Transverse colon (tissue), 4 donors: ENCODE measurements at regions not wholly inside any gene's neighbourhood (a gene's known extent, or its start where the extent isn't known, plus 50 kb on each side); places are given as distances from the start of the nearest gene placed in this dataset.

Experiments
- DNase-seq: peaks from one replicate; pipeline ENCODE4 v3.0.0-alpha.2; 2019
- H3K27ac ChIP-seq, 4 donors: fragments of 200-600 bp; sonication (generic); 2 replicates each; pipeline ENCODE4 v1.5.1; 2016 to 2018; ENCODE audit warnings: inconsistent platforms in 4 of 4
- H3K27me3 ChIP-seq: fragments of 200-600 bp; sonication (generic); 2 replicates; pipeline ENCODE4 v1.5.1; 2017; ENCODE audit warnings: inconsistent platforms
- H3K36me3 ChIP-seq, 4 donors: fragments of 200-600 bp; sonication (generic); 2 replicates each; pipeline ENCODE4 v1.5.1; 2017 to 2019; ENCODE audit warnings: inconsistent platforms in 4 of 4
- H3K4me1 ChIP-seq, 4 donors: fragments of 200-600 bp; sonication (generic); 2 replicates each; pipeline ENCODE4 v1.5.1; 2017 to 2020; ENCODE audit warnings: inconsistent platforms in 4 of 4
- H3K4me3 ChIP-seq, 4 donors: fragments of 200-600 bp; sonication (generic); 1 replicate in 1 of 4; 2 replicates in 3 of 4; pipeline versions ENCODE4 v1.5.1 to v1.6.1; 2017 to 2019; ENCODE audit warnings: inconsistent platforms in 4 of 4
- H3K9me3 ChIP-seq, 2 donors: fragments of 200-600 bp; sonication (generic); 2 replicates each; pipeline ENCODE4 v1.5.1; 2017 to 2019; ENCODE audit warnings: inconsistent platforms in 2 of 2
- CTCF ChIP-seq, 5 experiments: fragments of 200-600 bp in 3 of 5; fragments of 450-650 bp in 2 of 5; sonication (generic) in 3 of 5; IDR thresholded peaks; 1 replicate in 2 of 5; 2 replicates in 3 of 5; pipeline ENCODE4 v1.5.1; 2016 to 2017; ENCODE audit warnings: antibody characterized with exemption in 5 of 5, inconsistent platforms in 3 of 5, mild to moderate bottlenecking in 2 of 5, moderate library complexity in 1 of 5
- EP300 ChIP-seq: sonication (generic); formaldehyde crosslinking; IDR thresholded peaks from one replicate; pipeline ENCODE4 v1.6.1; 2017; ENCODE audit warnings: antibody characterized with exemption, low read depth
- POLR2A ChIP-seq: fragments of 450-650 bp; IDR thresholded peaks from one replicate; pipeline ENCODE4 v1.6.1; 2016; ENCODE audit warnings: antibody characterized with exemption, mild to moderate bottlenecking, moderate library complexity
- POLR2AphosphoS5 ChIP-seq, 3 donors: sonication (generic); formaldehyde crosslinking; IDR thresholded peaks; one replicate each; pipeline ENCODE4 v1.6.1; 2016; ENCODE audit warnings: antibody characterized with exemption in 3 of 3
- WGBS, 2 donors: methylation state at CpG; one replicate each; pipeline ENCODE4 v1.1.5; 2018; ENCODE audit warnings: low coverage in 1 of 2; 5-methylcytosine and 5-hydroxymethylcytosine counted together
- in situ Hi-C, 4 donors: fragments of 200-750 bp; cut with MboI; loops; one replicate each; pipeline versions ENCODE4 v1.15.0 to v1.15.1; 2017; ENCODE audit warnings: low sequenced_read_pairs in 3 of 4, low pct_ligation_motif_present in 1 of 4, low pct_unique_long_range_greater_than_20kb in 1 of 4
- intact Hi-C: fragments of 100-400 bp; cut with DNase I; formaldehyde crosslinking; loops from one replicate; pipeline ENCODE4 v1.15.1; 2023; ENCODE audit warnings: low total_unique reads

DNA sequence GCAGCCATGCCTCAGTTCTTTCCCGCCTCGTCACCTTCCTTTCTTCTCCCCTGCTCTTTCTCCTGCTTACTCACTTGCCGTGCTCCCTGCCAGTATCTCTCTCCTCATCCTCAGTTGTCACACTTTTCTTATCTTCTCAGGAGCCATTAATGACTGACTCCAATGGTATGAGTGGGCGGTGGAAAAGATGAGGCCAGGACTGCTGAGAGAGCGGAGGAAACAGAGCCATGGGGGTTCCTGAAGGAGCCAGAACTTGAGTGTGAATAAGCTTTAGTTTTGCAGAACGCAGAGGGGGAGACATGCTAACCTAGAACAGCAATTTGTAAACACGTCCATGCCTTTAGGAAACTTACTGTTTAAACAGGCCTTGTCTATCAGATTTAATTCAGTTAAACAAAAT is 126.5 kb downstream of the CHIC2 start:
- DNase-seq = no peak
- H3K9me3 ChIP-seq = peaks cover 10 to 11% of the 10 kb centered on the region in 2 donors
- no peak for TF ChIP-seq EP300
- TF ChIP-seq POLR2AphosphoS5 (IDR thresholded peaks at IDR 0.05) = no peak
- no peak for TF ChIP-seq POLR2A
- no peak for TF ChIP-seq CTCF (IDR thresholded peaks at IDR 0.05)
- H3K4me1 ChIP-seq = no peaks in the 10 kb centered on the region
- H3K36me3 ChIP-seq = no peaks in the 10 kb centered on the region
- H3K27me3 ChIP-seq = peaks cover 3% of the 10 kb centered on the region
- no peak overlapping the region for H3K4me3 ChIP-seq
- H3K27ac ChIP-seq = no peak overlapping the region
- intact Hi-C loops = no loop called here
- in situ Hi-C loops = loop anchor here in 1 of 4 donors (10.0 kb wide), 1 partner anchor 287 kb away; the partner anchor contains the start of gene PDGFRA
- 76 to 80% methylated on average over 6 to 7 of the region's 7 CpGs for WGBS, 2 donors

DNA sequence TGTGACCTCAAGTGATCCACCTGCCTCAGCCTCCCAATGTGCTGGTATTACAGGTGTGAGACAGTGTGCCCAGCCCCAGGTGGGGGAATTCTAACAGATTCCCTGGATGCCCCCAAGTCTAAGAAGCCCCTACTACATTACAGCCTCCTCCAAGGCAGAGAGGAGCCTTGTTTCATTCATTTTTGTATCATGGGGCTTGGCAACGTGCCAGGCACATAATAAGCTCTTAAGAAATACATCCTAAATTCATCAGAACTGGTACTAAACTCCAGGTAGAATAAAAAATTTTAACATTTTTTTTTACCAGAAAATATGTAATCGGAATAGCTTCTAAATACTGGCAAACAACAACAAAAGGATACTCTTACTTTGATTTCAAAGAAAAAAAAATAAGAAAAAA is 127.1 kb downstream of the CHIC2 start:
- H3K27ac ChIP-seq = no peak overlapping the region
- in situ Hi-C loops (loop anchor here in 1 of 4 donors (10.0 kb wide), 1 partner anchor 287 kb away; the partner anchor contains the start of gene PDGFRA), intact Hi-C loops (no loop called here)
- TF ChIP-seq POLR2A (no peak), EP300 (no peak), POLR2AphosphoS5 (IDR thresholded peaks at IDR 0.05) (no peak), CTCF (IDR thresholded peaks at IDR 0.05) (no peak)
- H3K36me3 ChIP-seq = no peaks in the 10 kb centered on the region
- peaks cover 3% of the 10 kb centered on the region for H3K27me3 ChIP-seq
- H3K4me1 ChIP-seq = no peaks in the 10 kb centered on the region
- no peak for DNase-seq
- H3K4me3 ChIP-seq = no peak overlapping the region
- peaks cover 10 to 11% of the 10 kb centered on the region in 2 donors for H3K9me3 ChIP-seq
- 58% methylated on average over 2 of the region's 2 CpGs for WGBS, 2 donors

GRCh38 chr4:53935780-53936179 is 128.6 kb downstream of the CHIC2 start:
- TF ChIP-seq POLR2AphosphoS5 (IDR thresholded peaks at IDR 0.05) = no peak
- no peak for TF ChIP-seq EP300
- no peak for TF ChIP-seq CTCF (IDR thresholded peaks at IDR 0.05)
- TF ChIP-seq POLR2A = no peak
- Histone ChIP-seq H3K27me3 (peaks cover 11% of the 10 kb centered on the region), H3K27ac (no peak overlapping the region), H3K4me1 (no peaks in the 10 kb centered on the region), H3K4me3 (no peak overlapping the region), H3K9me3 (peaks cover 10 to 11% of the 10 kb centered on the region in 2 donors), H3K36me3 (no peaks in the 10 kb centered on the region)
- no peak for DNase-seq
- in situ Hi-C loops (loop anchor here in 1 of 4 donors (10.0 kb wide), 1 partner anchor 289 kb away; the partner anchor contains the start of gene PDGFRA), intact Hi-C loops (no loop called here)

DNA sequence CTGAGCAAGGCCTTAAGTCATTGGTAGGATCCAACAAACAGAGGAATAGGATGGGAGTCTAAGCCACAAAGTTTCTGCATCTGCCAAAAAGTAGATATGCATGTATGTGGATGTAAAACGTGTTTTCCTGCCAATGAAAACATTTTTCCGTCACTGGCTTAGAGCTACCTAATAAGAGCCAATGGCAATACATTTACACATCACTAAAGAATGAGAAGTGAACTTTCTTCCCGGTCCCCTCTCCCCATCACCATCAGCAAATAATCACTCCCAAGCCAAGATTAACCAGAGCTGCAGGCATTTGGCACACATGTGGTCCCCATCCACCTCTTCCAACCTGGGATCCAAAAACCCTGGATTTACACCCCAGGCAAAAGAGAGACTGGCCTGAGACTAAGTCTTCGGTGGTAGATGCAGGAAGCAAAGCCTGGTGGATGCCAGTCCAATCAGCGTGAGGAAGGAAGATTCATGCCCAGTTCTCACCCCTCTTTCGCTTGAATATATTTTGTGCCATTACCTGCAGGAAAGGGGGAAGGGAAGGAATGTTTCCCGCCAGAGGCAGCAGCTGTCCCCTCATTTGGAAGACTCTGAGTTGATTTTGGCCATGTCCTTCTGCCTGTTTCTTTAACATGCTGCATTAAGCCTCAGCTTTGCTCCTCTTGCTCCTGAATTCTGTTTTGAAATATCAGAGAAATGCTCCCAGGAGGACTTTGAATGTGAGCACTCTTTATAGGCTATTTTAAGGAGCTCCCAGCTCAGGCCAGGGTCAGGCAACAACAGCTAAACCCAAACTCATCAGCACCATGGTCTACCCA is 131.4 kb downstream of the CHIC2 start:
- H3K27ac ChIP-seq = no peak overlapping the region
- in situ Hi-C loops = loop anchor here in 1 of 4 donors (10.0 kb wide), 1 partner anchor 292 kb away; the partner anchor contains the start of gene PDGFRA

More for the DNA sequence above, 131.4 kb downstream of the CHIC2 start:
- intact Hi-C loops = no loop called here
- H3K4me1 ChIP-seq = no peaks in the 10 kb centered on the region
- no peaks in the 10 kb centered on the region for H3K9me3 ChIP-seq
- no peak overlapping the region for H3K4me3 ChIP-seq
- no peak for DNase-seq
- 77 to 84% methylated on average over 3 to 7 of the region's 7 CpGs for WGBS, 2 donors
- no peaks in the 10 kb centered on the region for H3K36me3 ChIP-seq
- H3K27me3 ChIP-seq = peaks cover 15% of the 10 kb centered on the region
- TF ChIP-seq POLR2A = no peak
- no peak for TF ChIP-seq EP300
- no peak for TF ChIP-seq CTCF (IDR thresholded peaks at IDR 0.05)
- TF ChIP-seq POLR2AphosphoS5 (IDR thresholded peaks at IDR 0.05) = no peak
